Vagina (tissue), 2 donors: ENCODE measurements at regions not wholly inside any gene's neighbourhood (a gene's known extent, or its start where the extent isn't known, plus 50 kb on each side); places are given as distances from the start of the nearest gene placed in this dataset.

Experiments
- POLR2A ChIP-seq, 2 donors: fragments of 450-650 bp; IDR thresholded peaks; one replicate each; pipeline ENCODE4 v1.6.1; 2017; ENCODE audit warnings: antibody characterized with exemption in 2 of 2, mild to moderate bottlenecking in 2 of 2, moderate library complexity in 2 of 2
- POLR2AphosphoS5 ChIP-seq, 2 donors: sonication (generic); formaldehyde crosslinking; IDR thresholded peaks; one replicate each; pipeline ENCODE4 v1.9.0; 2017; ENCODE audit warnings: antibody characterized with exemption in 2 of 2, mild to moderate bottlenecking in 2 of 2, low read depth in 1 of 2; ENCODE audit not compliant: insufficient read depth in 1 of 2
- TF ChIP-seq, protein P1 (sequence below), 3 experiments: fragments of 450-650 bp in 2 of 3; fragments of 200-600 bp in 1 of 3; sonication (generic) in 1 of 3; IDR thresholded peaks; one replicate each; pipeline ENCODE4 v1.5.1; 2017 to 2019; ENCODE audit warnings: antibody characterized with exemption in 3 of 3, mild to moderate bottlenecking in 2 of 3, moderate library complexity in 2 of 3

DNA sequence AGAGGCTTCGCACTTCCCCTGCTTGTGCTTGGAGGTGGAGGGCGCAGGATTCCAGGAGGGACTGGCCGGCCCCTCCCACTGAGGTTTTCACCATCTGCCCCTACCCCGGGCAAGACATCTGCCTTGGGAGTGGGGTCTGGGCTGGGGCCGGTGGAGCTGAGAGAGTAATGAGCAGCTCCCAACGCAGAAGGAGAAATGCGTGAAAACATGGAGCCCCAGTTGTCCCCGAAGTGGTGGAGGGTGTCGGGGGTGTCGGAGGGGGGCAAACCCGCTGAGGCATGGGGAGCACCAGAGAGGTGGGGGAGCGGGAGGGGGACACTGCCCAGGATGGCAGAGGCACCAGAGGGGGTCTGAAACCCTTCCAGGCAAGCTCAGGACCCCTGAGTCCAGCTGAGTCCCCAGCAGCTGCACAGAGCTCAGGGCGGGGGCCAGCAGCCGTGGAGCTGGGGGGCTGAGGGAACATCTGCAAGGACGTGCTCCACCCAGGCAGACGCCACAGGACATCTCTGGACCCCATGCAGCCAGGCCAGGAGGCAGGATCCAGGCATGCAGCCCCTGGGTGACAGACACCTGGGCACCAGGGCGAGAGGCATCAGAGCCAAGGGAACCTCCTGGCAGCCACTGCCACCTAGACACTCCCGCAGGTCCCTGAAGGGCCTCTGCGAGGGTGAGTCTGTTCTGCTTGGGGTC lies 110.6 kb downstream of the SIK1 start:
- TF ChIP-seq POLR2AphosphoS5 (IDR thresholded peaks at IDR 0.05; ENCODE audit: insufficient read depth in 1 of 2, low read depth in 1 of 2) (no peak), POLR2A (IDR thresholded peaks at IDR 0.05) (no peak)
- TF ChIP-seq, protein P1, sequence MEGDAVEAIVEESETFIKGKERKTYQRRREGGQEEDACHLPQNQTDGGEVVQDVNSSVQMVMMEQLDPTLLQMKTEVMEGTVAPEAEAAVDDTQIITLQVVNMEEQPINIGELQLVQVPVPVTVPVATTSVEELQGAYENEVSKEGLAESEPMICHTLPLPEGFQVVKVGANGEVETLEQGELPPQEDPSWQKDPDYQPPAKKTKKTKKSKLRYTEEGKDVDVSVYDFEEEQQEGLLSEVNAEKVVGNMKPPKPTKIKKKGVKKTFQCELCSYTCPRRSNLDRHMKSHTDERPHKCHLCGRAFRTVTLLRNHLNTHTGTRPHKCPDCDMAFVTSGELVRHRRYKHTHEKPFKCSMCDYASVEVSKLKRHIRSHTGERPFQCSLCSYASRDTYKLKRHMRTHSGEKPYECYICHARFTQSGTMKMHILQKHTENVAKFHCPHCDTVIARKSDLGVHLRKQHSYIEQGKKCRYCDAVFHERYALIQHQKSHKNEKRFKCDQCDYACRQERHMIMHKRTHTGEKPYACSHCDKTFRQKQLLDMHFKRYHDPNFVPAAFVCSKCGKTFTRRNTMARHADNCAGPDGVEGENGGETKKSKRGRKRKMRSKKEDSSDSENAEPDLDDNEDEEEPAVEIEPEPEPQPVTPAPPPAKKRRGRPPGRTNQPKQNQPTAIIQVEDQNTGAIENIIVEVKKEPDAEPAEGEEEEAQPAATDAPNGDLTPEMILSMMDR (IDR thresholded peaks at IDR 0.05) = no peak
